H1 (cell line): ENCODE measurements at regions not wholly inside any gene's neighbourhood (a gene's known extent, or its start where the extent isn't known, plus 50 kb on each side); places are given as distances from the start of the nearest gene placed in this dataset.

Source experiments
- CTCF ChIA-PET: fragments of 300-600 bp; sonication (Branson Sonifier 250); formaldehyde crosslinking; loops from one replicate; lab custom pipeline; 2021; ENCODE audit not compliant: partially characterized antibody; lab: Charles Lee
- POLR2A ChIA-PET: fragments of 300-600 bp; sonication (Branson Sonifier 250); formaldehyde crosslinking; loops from one replicate; lab custom pipeline; 2021; ENCODE audit warnings: inconsistent platforms; ENCODE audit not compliant: partially characterized antibody; lab: Charles Lee
- DNase-seq, 2 experiments: peaks; one replicate each; pipeline versions ENCODE4 v3.0.0 to v3.0.0-alpha.2; 2010 to 2022; ENCODE audit warnings: low spot score in 2 of 2, low read depth in 1 of 2, mixed read lengths in 1 of 2
- FAIRE-seq: peaks from 2 replicates; lab custom pipeline; 2011; peaks lifted over from hg19 to GRCh38; lab: Jason Lieb, UNC
- H2AFZ ChIP-seq: 2 replicates; pipeline ENCODE4 v1.8.1; 2012; ENCODE audit warnings: low read length, inconsistent platforms
- H2AK5ac ChIP-seq: 2 replicates; pipeline ENCODE4 v1.6.1; 2013; ENCODE audit warnings: low read depth, low read length
- H2BK120ac ChIP-seq: replicated peaks from 2 replicates; pipeline ENCODE3; 2013; ENCODE audit warnings: low read depth, low read length, inconsistent platforms
- H2BK12ac ChIP-seq: 2 replicates; pipeline ENCODE4 v1.6.1; 2013; ENCODE audit warnings: low read depth, low read length
- H2BK15ac ChIP-seq: 2 replicates; pipeline ENCODE4 v1.6.1; 2013; ENCODE audit warnings: low read length
- H2BK20ac ChIP-seq: 2 replicates; pipeline ENCODE4 v1.6.1; 2013; ENCODE audit warnings: low read length
- H2BK5ac ChIP-seq: 2 replicates; pipeline ENCODE4 v1.6.1; 2013; ENCODE audit warnings: low read depth, low read length
- H3K14ac ChIP-seq: 2 replicates; pipeline ENCODE4 v1.6.1; 2013; ENCODE audit warnings: inconsistent platforms; ENCODE audit not compliant: insufficient read length
- H3K18ac ChIP-seq: 2 replicates; pipeline ENCODE4 v1.6.1; 2013; ENCODE audit warnings: low read length; ENCODE audit errors: extremely low read depth
- H3K23ac ChIP-seq: 2 replicates; pipeline ENCODE4 v1.6.1; 2013; ENCODE audit warnings: inconsistent platforms; ENCODE audit not compliant: insufficient read length
- H3K23me2 ChIP-seq: 2 replicates; pipeline ENCODE4 v1.6.1; 2013; ENCODE audit warnings: low read depth, low read length
- H3K27ac ChIP-seq: 2 replicates; pipeline ENCODE4 v1.6.1; 2011; ENCODE audit warnings: low read depth, low read length, inconsistent platforms
- H3K27me3 ChIP-seq, 4 experiments: replicated peaks in 1 of 4; 1 replicate in 1 of 4; 2 replicates in 3 of 4; pipeline versions ENCODE4 v1.6.1 to v1.8.1; 2011 to 2013; ENCODE audit warnings: low read length in 3 of 4, mild to moderate bottlenecking in 3 of 4, inconsistent platforms in 2 of 4, mixed read lengths in 2 of 4, moderate library complexity in 1 of 4; ENCODE audit not compliant: control insufficient read depth in 3 of 4, insufficient read depth in 3 of 4; ENCODE audit errors: extremely low read depth in 1 of 4
- H3K36me3 ChIP-seq, 4 experiments: 2 replicates each; pipeline versions ENCODE4 v1.6.1 to v1.8.1; 2011 to 2013; ENCODE audit warnings: mild to moderate bottlenecking in 4 of 4, low read length in 3 of 4, moderate library complexity in 2 of 4, control low read depth in 1 of 4, inconsistent platforms in 1 of 4; ENCODE audit not compliant: insufficient read depth in 4 of 4, control insufficient read depth in 2 of 4
- H3K4ac ChIP-seq: replicated peaks from 2 replicates; pipeline ENCODE3; 2013; ENCODE audit warnings: low read length, low read depth, mixed read lengths, inconsistent platforms; ENCODE audit not compliant: insufficient read length
- H3K4me1 ChIP-seq, 4 experiments: replicated peaks in 1 of 4; 1 replicate in 1 of 4; 2 replicates in 3 of 4; pipeline versions ENCODE4 v1.6.1 to v1.8.1; 2011 to 2013; ENCODE audit warnings: low read length in 3 of 4, inconsistent platforms in 2 of 4, mixed read lengths in 1 of 4; ENCODE audit not compliant: insufficient read depth in 4 of 4, control insufficient read depth in 3 of 4
- H3K4me2 ChIP-seq, 2 experiments: 2 replicates each; pipeline versions ENCODE4 v1.6.1 to v1.8.1; 2011 to 2013; ENCODE audit warnings: low read depth in 2 of 2, low read length in 2 of 2, control low read depth in 1 of 2, inconsistent platforms in 1 of 2, mild to moderate bottlenecking in 1 of 2; ENCODE audit not compliant: insufficient read depth in 1 of 2
- H3K4me3 ChIP-seq, 4 experiments: fragments of 200-600, 300-600 bp in 1 of 4; sonication (generic), shearing (Covaris generic), sonication (Bioruptor Twin) in 1 of 4; 2 replicates each; pipeline versions ENCODE4 v1.5.1 to v1.8.1; 2011 to 2016; ENCODE audit warnings: low read length in 4 of 4, low read depth in 3 of 4, control low read depth in 2 of 4, inconsistent platforms in 2 of 4, mild to moderate bottlenecking in 2 of 4, mixed read lengths in 1 of 4, moderate library complexity in 1 of 4; ENCODE audit not compliant: insufficient read depth in 2 of 4; ENCODE audit errors: extremely low read depth in 1 of 4
- H3K56ac ChIP-seq: replicated peaks from 2 replicates; pipeline ENCODE3; 2013; ENCODE audit warnings: low read depth, mild to moderate bottlenecking, mixed read lengths, low read length, inconsistent platforms; ENCODE audit not compliant: insufficient read length
- H3K79me1 ChIP-seq: 2 replicates; pipeline ENCODE4 v1.6.1; 2013; ENCODE audit warnings: low read depth, low read length, control low read depth
- H3K79me2 ChIP-seq, 2 experiments: 2 replicates each; pipeline versions ENCODE4 v1.6.1 to v1.8.1; 2012 to 2013; ENCODE audit warnings: low read length in 2 of 2, mild to moderate bottlenecking in 2 of 2, inconsistent platforms in 1 of 2; ENCODE audit not compliant: insufficient read depth in 2 of 2, control insufficient read depth in 1 of 2
- H3K9ac ChIP-seq, 4 experiments: replicated peaks in 1 of 4; 1 replicate in 1 of 4; 2 replicates in 3 of 4; pipeline versions ENCODE4 v1.6.1 to v1.8.1; 2011 to 2013; ENCODE audit warnings: low read depth in 3 of 4, low read length in 3 of 4, control low read depth in 2 of 4, mild to moderate bottlenecking in 2 of 4, moderate library complexity in 2 of 4, inconsistent platforms in 1 of 4; ENCODE audit errors: extremely low read depth in 1 of 4
- H3K9me3 ChIP-seq, 2 experiments: 2 replicates each; pipeline versions ENCODE4 v1.6.1 to v1.8.1; 2012 to 2013; ENCODE audit warnings: mild to moderate bottlenecking in 2 of 2, moderate library complexity in 2 of 2, control low read depth in 1 of 2, inconsistent platforms in 1 of 2, low read depth in 1 of 2, low read length in 1 of 2, mixed read lengths in 1 of 2; ENCODE audit not compliant: insufficient read depth in 2 of 2
- H4K20me1 ChIP-seq, 2 experiments: replicated peaks in 1 of 2; 2 replicates each; pipeline versions ENCODE3 to v1.8.1; 2011 to 2013; ENCODE audit warnings: inconsistent platforms in 2 of 2, low read length in 2 of 2, mild to moderate bottlenecking in 1 of 2; ENCODE audit not compliant: insufficient read depth in 2 of 2, control insufficient read depth in 1 of 2
- H4K5ac ChIP-seq: 2 replicates; pipeline ENCODE4 v1.6.1; 2013; ENCODE audit warnings: low read length, low read depth, mixed read lengths, inconsistent platforms; ENCODE audit not compliant: insufficient read length
- H4K8ac ChIP-seq: 2 replicates; pipeline ENCODE4 v1.8.0; 2013; ENCODE audit warnings: mild to moderate bottlenecking, moderate library complexity, low read length, inconsistent platforms; ENCODE audit not compliant: insufficient read depth; ENCODE audit errors: extremely low read depth
- H4K91ac ChIP-seq: replicated peaks from 2 replicates; pipeline ENCODE3; 2013; ENCODE audit warnings: low read length, mixed read lengths, inconsistent platforms; ENCODE audit not compliant: insufficient read length
- ATF2 ChIP-seq: IDR thresholded peaks from 2 replicates; pipeline ENCODE4 v1.6.1; 2012; ENCODE audit warnings: low read length, inconsistent platforms
- EGR1 ChIP-seq: IDR thresholded peaks from 2 replicates; pipeline ENCODE4 v1.6.1; 2011; ENCODE audit warnings: low read depth, low read length, borderline replicate concordance
- HDAC2 ChIP-seq, 2 experiments: fragments of 300-600 bp in 1 of 2; sonication (generic) in 1 of 2; IDR thresholded peaks; 2 replicates each; pipeline ENCODE4 v1.6.1; 2011 to 2012; ENCODE audit warnings: low read depth in 2 of 2, low read length in 2 of 2, mild to moderate bottlenecking in 2 of 2, moderate library complexity in 2 of 2, borderline replicate concordance in 1 of 2, inconsistent platforms in 1 of 2
- JUND ChIP-seq: IDR thresholded peaks from 2 replicates; pipeline ENCODE4 v1.6.1; 2011; ENCODE audit warnings: mild to moderate bottlenecking, improper control_type of control experiment, low read length
- MAFK ChIP-seq: IDR thresholded peaks from 2 replicates; pipeline ENCODE4 v1.6.1; 2012; ENCODE audit warnings: low read depth, mild to moderate bottlenecking, improper control_type of control experiment, low read length
- POLR2A ChIP-seq, 2 experiments: IDR thresholded peaks; 1 replicate in 1 of 2; 2 replicates in 1 of 2; pipeline ENCODE4 v1.6.1; 2011; ENCODE audit warnings: low read depth in 2 of 2, low read length in 2 of 2, mild to moderate bottlenecking in 2 of 2; ENCODE audit errors: control extremely low read depth in 1 of 2
- RNF2 ChIP-seq: fragments of 200-900, 300-1000 bp; sonication (generic); IDR thresholded peaks from 2 replicates; pipeline ENCODE4 v1.7.1; 2016; ENCODE audit warnings: borderline replicate concordance, low read depth, mild to moderate bottlenecking, antibody characterized with exemption, low read length; ENCODE audit not compliant: poor library complexity, severe bottlenecking; ENCODE audit errors: missing control alignments
- SAP30 ChIP-seq: fragments of 300-600 bp; sonication (generic); IDR thresholded peaks from 2 replicates; pipeline ENCODE4 v1.7.1; 2012; ENCODE audit warnings: low read length, moderate library complexity, mild to moderate bottlenecking, inconsistent platforms; ENCODE audit not compliant: insufficient read depth, insufficient replicate concordance
- SIRT6 ChIP-seq: IDR thresholded peaks from one replicate; pipeline ENCODE4 v1.7.1; 2012; ENCODE audit warnings: low read length, inconsistent platforms
- SIX5 ChIP-seq: IDR thresholded peaks from 2 replicates; pipeline ENCODE4 v1.6.1; 2011; ENCODE audit warnings: mild to moderate bottlenecking, low read depth, low read length
- SP2 ChIP-seq: IDR thresholded peaks from 2 replicates; pipeline ENCODE4 v1.6.1; 2012; ENCODE audit warnings: mild to moderate bottlenecking, low read length, inconsistent platforms
- SRF ChIP-seq: IDR thresholded peaks from 2 replicates; pipeline ENCODE4 v1.6.1; 2011; ENCODE audit warnings: mild to moderate bottlenecking, low read depth, low read length, moderate library complexity
- SUZ12 ChIP-seq: fragments of 200-600 bp; sonication (generic); IDR thresholded peaks from 2 replicates; pipeline ENCODE4 v1.6.1; 2012; ENCODE audit warnings: mild to moderate bottlenecking, inconsistent platforms, low read length, moderate library complexity, mixed read lengths
- YY1 ChIP-seq: IDR thresholded peaks from 2 replicates; pipeline ENCODE4 v1.6.1; 2011; ENCODE audit warnings: low read depth, mild to moderate bottlenecking, low read length
- WGBS, 2 experiments: shearing (Covaris generic) in 1 of 2; methylation state at CpG; one replicate each; pipeline versions ENCODE4 v1.1.6 to v1.1.7; 2013 to 2015; ENCODE audit warnings: low lambda C conversion rate in 2 of 2, mixed read lengths in 2 of 2, inconsistent platforms in 1 of 2, low coverage in 1 of 2, missing lambda C conversion rate in 1 of 2; ENCODE audit not compliant: insufficient replicate concordance in 2 of 2, insufficient coverage in 1 of 2, insufficient read length in 1 of 2; ENCODE audit errors: extremely low coverage in 1 of 2, missing lambda C conversion rate in 1 of 2; 5-methylcytosine and 5-hydroxymethylcytosine counted together

- Histone ChIP-seq H3K27me3 (no peaks in the 10 kb centered on the region), H2BK5ac (no peak overlapping the region), H3K27ac (no peak overlapping the region), H3K14ac (no peak overlapping the region), H2BK12ac (no peak overlapping the region), H4K20me1 (no peaks in the 10 kb centered on the region), H3K79me2 (no peaks in the 10 kb centered on the region), H4K91ac (no peak overlapping the region), H3K23me2 (no peaks in the 10 kb centered on the region), H3K23ac (no peak overlapping the region), H3K4ac (no peak overlapping the region), H3K36me3 (peaks cover 0 to 2% (median 0%) of the 10 kb centered on the region in 4 experiments; a peak in 1 of 8 replicates), H3K4me1 (peaks cover 0 to 13% (median 2%) of the 10 kb centered on the region in 4 experiments; a peak in 4 of 7 replicates), H3K79me1 (no peaks in the 10 kb centered on the region), H2AFZ (no peak overlapping the region), H3K9me3 (peaks cover 11 to 16% of the 10 kb centered on the region in 2 experiments), H2BK120ac (no peak overlapping the region), H3K4me3 (no peak overlapping the region), H2AK5ac (no peak overlapping the region), H4K8ac (no peak overlapping the region), H2BK20ac (no peak overlapping the region), H3K18ac (no peak overlapping the region), H4K5ac (no peak overlapping the region), H3K4me2 (no peak overlapping the region), H3K9ac (no peak overlapping the region), H3K56ac (no peak overlapping the region), H2BK15ac (no peak overlapping the region)
- POLR2A ChIA-PET, result no interaction called here
- DNase-seq, result no peak
- no peak for FAIRE-seq
- WGBS, 2 experiments, result 85% methylated on average over 2 of the region's 2 CpGs; no CpG with 5 or more reads in 1 of the 2 experiments
- CTCF ChIA-PET, result no interaction called here
- TF ChIP-seq JUND, result no peak
- TF ChIP-seq HDAC2 (IDR thresholded peaks at IDR 0.05; ENCODE audit: borderline replicate concordance in 1 of 2, low read depth in 2 of 2, low read length in 2 of 2), result no peak
- TF ChIP-seq SUZ12, result no peak
- no peak for TF ChIP-seq ATF2
- no peak for TF ChIP-seq EGR1
- TF ChIP-seq MAFK, result no peak
- no peak for TF ChIP-seq SIRT6
- TF ChIP-seq POLR2A (IDR thresholded peaks at IDR 0.05; ENCODE audit: control extremely low read depth in 1 of 2, low read depth in 2 of 2, low read length in 2 of 2), result no peak
- no peak for TF ChIP-seq RNF2
- TF ChIP-seq SP2, result no peak
- no peak for TF ChIP-seq YY1
- TF ChIP-seq SIX5, result no peak
- no peak for TF ChIP-seq SAP30
- no peak for TF ChIP-seq SRF
These were observed 258.0 kb downstream of the YTHDC2 start for GRCh38 chr5:113771483-113771882.
